AG04450 (cell line): ENCODE measurements at regions not wholly inside any gene's neighbourhood (a gene's known extent, or its start where the extent isn't known, plus 50 kb on each side); places are given as distances from the start of the nearest gene placed in this dataset.
A peak's percentile ranks its signal among the peaks of the same experiment; 100 is the strongest.

Experiments
- CTCF ChIA-PET: fragments of 300-600, 350-600 bp; formaldehyde crosslinking; extraction: SDS; loops from one replicate; lab custom pipeline; 2022; ENCODE audit warnings: antibody characterized with exemption, inconsistent platforms; lab: Charles Lee
- POLR2A ChIA-PET: fragments of 350-600 bp; formaldehyde crosslinking; extraction: SDS; loops from one replicate; lab custom pipeline; 2021; ENCODE audit warnings: antibody characterized with exemption, inconsistent platforms; lab: Yijun Ruan, JAX
- DNase-seq: peaks from one replicate; pipeline ENCODE4 v3.0.0-alpha.2; 2011; ENCODE audit warnings: low read depth, low spot score
- H3K27ac ChIP-seq: one replicate; pipeline ENCODE4 v1.5.1; 2012; ENCODE audit warnings: low read depth, low read length, control low read depth
- H3K27me3 ChIP-seq: one replicate; pipeline ENCODE4 v1.6.0; 2012; ENCODE audit warnings: low read length; ENCODE audit not compliant: control insufficient read depth, insufficient read depth
- H3K4me3 ChIP-seq: 2 replicates; pipeline ENCODE4 v1.5.1; 2011; ENCODE audit warnings: mild to moderate bottlenecking, low read depth, low read length, control low read depth
- H3K9me3 ChIP-seq: 2 replicates; pipeline ENCODE4 v1.5.1; 2012; ENCODE audit warnings: low read length; ENCODE audit not compliant: control insufficient read depth, insufficient read depth
- TF ChIP-seq, protein P1 (sequence below): IDR thresholded peaks from 2 replicates; pipeline ENCODE4 v1.5.1; 2011; ENCODE audit warnings: low read depth, low read length, control low read depth, inconsistent platforms

DNA sequence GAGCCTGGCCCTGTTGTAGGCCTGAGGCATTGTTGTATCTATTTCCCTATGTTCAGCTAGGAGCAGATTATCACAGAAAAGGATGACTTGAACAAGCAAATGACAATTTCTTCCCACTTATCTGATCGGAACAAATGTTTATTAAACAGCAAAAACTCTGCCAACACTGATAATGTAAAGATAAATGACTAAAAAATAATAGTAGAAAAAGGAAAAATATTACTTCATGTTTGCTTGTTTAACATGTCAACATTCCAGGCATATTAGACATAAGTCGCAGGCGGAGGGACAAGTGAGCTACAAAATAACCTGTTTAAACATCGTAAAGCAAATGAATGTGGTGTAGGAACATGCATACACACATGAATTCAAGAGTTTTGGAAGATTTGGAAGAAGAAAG, 257.9 kb downstream of the TMX3 start:
- CTCF ChIA-PET, result no interaction called here
- POLR2A ChIA-PET, result no interaction called here
- Histone ChIP-seq H3K9me3 (no peaks in the 10 kb centered on the region), H3K27me3 (no peaks in the 10 kb centered on the region), H3K27ac (no peak overlapping the region), H3K4me3 (no peak overlapping the region)
- TF ChIP-seq, protein P1, sequence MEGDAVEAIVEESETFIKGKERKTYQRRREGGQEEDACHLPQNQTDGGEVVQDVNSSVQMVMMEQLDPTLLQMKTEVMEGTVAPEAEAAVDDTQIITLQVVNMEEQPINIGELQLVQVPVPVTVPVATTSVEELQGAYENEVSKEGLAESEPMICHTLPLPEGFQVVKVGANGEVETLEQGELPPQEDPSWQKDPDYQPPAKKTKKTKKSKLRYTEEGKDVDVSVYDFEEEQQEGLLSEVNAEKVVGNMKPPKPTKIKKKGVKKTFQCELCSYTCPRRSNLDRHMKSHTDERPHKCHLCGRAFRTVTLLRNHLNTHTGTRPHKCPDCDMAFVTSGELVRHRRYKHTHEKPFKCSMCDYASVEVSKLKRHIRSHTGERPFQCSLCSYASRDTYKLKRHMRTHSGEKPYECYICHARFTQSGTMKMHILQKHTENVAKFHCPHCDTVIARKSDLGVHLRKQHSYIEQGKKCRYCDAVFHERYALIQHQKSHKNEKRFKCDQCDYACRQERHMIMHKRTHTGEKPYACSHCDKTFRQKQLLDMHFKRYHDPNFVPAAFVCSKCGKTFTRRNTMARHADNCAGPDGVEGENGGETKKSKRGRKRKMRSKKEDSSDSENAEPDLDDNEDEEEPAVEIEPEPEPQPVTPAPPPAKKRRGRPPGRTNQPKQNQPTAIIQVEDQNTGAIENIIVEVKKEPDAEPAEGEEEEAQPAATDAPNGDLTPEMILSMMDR, result no peak
- no peak for DNase-seq

DNA sequence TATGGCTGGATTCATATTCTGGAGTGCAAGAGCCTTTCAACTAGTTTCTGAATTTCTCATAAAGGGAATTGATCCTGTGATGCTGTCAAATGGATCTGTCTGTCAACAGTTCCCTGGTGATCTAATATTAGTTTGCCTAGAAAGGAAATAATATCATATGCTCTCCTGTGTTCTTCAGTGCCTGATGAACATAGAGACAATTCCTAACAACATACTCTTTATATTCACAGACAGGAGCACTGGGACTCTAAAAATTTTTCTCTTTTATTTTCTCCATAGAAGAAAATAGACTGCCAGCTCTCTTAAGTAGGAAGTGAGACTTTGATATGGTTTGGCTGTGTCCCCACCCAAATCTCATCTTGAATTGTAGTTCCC, 259.7 kb downstream of the TMX3 start:
- Histone ChIP-seq H3K9me3 (no peaks in the 10 kb centered on the region), H3K27me3 (no peaks in the 10 kb centered on the region), H3K4me3 (no peak overlapping the region), H3K27ac (no peak overlapping the region)
- ChIA-PET CTCF (no interaction called here), POLR2A (no interaction called here)
- no peak for DNase-seq
- TF ChIP-seq, protein P1, result no peak

DNA sequence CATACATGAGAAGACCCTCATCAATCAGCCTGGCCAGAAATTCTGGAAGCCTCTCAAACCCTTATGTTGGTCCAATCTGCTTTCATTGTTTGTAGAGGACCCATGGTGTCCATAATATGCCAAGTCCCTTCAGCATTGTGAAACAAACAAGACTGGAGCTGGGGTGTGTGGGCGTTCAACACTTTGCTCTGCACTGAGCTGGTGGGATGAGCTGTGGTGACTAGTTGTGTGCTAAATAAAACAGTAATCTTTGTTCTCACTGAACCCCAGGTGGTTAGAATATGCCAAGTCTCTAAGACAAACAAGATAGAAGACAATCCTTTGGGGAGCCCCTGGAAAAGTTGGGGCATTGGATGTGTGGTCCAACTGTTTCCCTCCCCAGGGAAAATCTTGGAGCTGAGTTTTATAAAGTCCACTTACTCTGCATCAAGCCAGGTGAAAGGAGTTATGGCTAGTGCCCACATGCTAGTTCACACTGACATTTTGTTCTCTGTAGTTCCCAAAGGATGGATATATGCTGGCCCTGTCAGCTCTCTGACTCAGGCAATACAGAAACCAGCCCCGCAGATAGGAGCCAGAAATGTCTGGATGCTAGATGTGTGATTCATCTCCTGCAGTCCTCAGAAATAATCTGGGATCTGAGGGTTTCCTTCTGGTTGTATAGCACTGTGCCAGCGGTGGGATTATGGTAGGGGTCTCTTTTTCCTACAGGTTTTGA, 260.2 kb downstream of the TMX3 start:
- no peaks in the 10 kb centered on the region for H3K9me3 ChIP-seq
- H3K4me3 ChIP-seq, result no peak overlapping the region
- CTCF ChIA-PET, result no interaction called here
- DNase-seq, result peak; percentile 38
- POLR2A ChIA-PET, result no interaction called here
- TF ChIP-seq, protein P1, result no peak
- no peaks in the 10 kb centered on the region for H3K27me3 ChIP-seq
- H3K27ac ChIP-seq, result peak overlapping the region; percentile 4

DNA sequence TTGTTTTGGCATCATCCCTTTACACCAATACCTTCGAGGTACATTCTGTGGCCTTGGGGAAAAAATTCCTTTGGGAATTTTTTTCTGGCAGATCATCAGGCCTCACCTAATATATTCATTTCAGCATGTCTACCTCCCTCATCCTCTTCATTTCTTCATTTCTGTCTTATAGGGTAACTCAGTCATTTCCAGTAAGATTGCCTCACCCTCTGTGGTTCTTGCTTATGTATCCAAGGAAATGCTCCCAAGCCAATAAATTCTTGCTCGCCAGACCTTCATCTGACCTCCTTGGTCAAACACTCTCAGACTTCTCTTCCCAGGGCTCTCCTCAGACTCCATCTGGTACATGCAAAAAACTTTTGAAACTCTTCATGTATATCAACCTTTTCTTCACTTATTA, 265.6 kb downstream of the TMX3 start:
- ChIA-PET CTCF (interaction anchor here (1.1 kb wide), 1 partner anchor 9 kb away, joined by 3 read pairs; no protein-coding TSS in a partner anchor), POLR2A (no interaction called here)
- no peaks in the 10 kb centered on the region for H3K27me3 ChIP-seq
- TF ChIP-seq, protein P1, result no peak
- DNase-seq, result peak; percentile 66
- no peak overlapping the region for H3K4me3 ChIP-seq
- no peaks in the 10 kb centered on the region; the same call in 1 of the 2 replicates for H3K9me3 ChIP-seq
- H3K27ac ChIP-seq, result peak overlapping the region; percentile 85

DNA sequence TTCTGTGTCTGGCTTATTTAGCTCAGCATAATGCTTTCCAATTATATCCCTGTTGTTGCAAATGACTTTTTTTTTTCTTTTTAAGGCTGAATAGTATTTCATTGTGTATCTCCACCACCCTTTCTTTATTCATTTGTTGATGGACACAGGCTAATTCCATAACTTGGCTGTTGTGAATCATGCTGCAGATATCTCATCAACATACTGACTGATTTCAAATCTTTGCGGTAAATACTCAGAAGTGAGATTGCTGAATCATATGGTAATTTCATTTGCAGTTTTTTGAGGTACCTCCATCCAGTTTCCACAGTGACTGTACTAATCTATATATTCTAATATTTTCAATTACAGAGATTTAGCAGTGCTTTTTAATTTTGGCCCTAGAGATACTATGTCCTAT, 266.2 kb downstream of the TMX3 start:
- Histone ChIP-seq H3K27me3 (no peaks in the 10 kb centered on the region), H3K4me3 (no peak overlapping the region), H3K9me3 (no peaks in the 10 kb centered on the region; the same call in 1 of the 2 replicates), H3K27ac (peak overlapping the region; percentile 85)
- TF ChIP-seq, protein P1, result no peak
- DNase-seq, result peak; percentile 49
- ChIA-PET CTCF (interaction anchor here (1.1 kb wide), 1 partner anchor 8 kb away, joined by 3 read pairs; no protein-coding TSS in a partner anchor), POLR2A (no interaction called here)
